SIG-M5 treated with dmso at 0.1 percent for 504 hours (cell line): ENCODE measurements at regions not wholly inside any gene's neighbourhood (a gene's known extent, or its start where the extent isn't known, plus 50 kb on each side); places are given as distances from the start of the nearest gene placed in this dataset.
A peak's percentile ranks its signal among the peaks of the same experiment; 100 is the strongest.
"Not testable (repeated sequence)": the region's sequence is repeated elsewhere in the genome, so short reads cannot be mapped to it uniquely, and the experiment has no call there.

ENCODE experiments used
- DNase-seq: peaks from one replicate; lab custom pipeline; 2025; ENCODE audit not compliant: unreplicated experiment; lab: John Stamatoyannopoulos, UW

DNA sequence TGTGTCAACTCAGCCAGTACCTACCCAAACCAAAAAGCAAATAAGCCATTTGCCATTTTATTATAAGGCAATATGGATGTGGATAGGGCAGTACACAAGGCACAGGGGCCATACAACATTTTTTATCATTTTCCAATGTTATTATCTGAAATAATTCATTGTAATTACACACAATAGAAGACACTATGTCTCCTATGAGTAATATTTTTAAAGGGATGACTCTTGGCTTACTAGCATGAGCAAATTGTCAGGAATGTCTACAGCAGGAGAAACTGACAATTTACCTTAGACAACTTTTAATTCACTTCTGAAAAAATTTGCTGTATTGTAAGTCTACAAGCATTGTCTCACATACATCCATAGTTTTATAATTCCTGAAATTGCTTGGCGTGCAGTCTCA is 1193.9 kb upstream of the CELF4 start:
- DNase-seq, result no peak

DNA sequence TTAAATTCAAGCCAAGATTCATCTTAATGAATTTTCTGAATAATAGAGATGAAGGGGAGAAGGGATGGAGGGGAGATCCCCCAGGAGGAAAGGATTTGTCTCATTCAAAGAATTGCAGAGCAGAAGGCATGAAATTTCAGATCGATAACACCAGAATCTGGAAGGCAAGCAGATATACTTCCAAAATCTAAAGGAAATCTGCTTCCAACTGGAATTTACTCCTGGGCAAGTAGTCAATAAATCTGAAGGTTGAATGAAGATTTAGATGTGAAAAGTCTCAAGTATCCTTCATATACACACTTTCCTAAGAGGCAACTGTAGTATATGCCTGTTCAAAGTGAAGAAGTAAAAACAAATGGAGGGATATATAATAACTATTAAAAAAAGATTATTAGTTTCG is 1190.8 kb upstream of the CELF4 start:
- no peak for DNase-seq

DNA sequence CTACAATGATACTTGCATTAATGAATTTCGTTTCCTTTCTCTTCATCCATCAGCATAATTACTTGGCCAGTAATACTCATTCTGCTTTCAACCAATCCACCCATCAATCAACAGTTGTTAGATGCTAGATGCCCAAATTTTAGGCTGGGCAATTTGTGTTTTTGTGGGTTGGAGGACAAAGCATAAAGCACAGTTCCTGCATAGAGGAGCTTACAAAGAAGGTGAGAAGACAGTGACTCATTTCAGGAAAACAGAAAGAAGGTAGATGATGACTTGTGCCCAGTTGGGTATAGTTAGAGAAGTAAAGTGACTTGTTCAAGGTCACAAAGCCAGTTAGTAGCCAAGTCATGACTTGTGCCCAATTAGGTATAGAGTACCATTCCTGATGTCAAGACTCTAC is 1186.8 kb upstream of the CELF4 start:
- no peak for DNase-seq

DNA sequence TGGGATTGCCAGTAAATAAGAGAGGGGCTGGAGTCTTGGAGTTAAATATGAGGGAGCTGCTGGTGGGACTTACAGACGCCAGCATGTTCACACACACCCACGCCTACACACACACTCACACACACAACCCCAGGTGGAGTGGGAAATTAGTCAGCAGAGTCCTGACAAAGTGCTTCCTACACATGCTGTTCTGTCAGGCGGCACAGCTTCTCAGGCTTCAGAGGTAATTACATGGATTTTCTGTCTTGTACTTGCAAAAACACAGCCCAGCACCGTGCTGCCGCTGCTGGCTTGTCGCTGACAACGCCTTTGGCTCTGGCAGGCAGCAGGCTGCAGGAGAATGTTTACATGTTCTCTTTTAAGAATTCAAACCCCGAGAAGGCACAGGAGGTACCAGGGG is 1186.3 kb upstream of the CELF4 start:
- DNase-seq, result no peak

DNA sequence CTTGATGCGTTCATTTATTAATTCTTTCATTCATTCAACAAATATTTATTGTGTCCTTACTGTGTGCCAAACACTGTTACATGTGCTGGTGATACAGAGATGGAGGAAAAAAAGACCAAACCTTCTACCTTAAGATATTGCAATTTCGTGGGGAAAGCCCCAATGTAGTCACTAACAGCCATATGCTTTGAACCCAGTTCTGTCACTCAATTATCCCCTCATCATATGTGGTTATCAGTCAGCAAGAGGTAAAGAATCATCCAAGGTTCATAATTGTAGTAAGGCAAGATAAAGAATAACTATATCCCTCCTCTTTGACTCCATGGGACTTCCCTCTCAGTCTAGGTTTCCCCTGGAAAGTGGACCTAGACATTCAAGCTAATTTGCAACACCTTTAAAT is 1185.6 kb upstream of the CELF4 start:
- DNase-seq, result no peak

DNA sequence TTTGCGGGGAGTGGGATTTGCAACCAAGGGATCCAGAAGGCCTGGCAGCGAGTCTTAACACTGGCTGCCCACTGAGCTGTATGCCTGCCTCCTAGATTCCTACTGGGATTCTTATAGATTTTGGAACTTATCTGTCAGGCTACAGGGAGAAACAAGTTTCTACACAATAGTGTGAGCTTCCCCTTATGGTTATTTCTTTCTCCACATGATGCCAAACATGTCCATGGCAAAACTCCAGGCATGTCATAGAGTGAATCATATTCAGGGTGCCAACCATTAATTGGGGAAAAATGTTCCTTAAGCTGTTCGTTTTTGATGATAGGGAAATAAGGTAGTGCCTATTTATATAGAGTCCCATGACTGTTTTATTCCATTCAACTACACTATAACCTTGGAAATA is 1185.2 kb upstream of the CELF4 start:
- no peak for DNase-seq

DNA sequence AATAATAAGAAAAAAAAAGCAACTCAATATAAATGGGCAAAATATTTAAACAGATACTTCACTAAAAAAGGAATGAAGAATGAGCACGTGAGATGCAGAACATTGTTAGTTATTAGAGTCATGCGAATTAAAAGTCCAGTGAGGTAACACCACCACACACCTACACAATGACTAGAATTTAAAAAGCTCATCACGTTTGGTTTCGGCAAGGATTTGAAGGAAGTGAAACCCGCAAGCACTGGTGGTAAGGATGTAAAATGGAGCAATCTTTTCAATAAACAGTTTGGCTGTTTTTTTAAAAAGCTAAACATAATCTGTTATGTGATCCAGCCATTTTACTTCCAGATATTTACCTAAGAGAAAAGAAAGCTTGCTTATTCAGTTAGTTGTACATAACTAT is 1181.6 kb upstream of the CELF4 start:
- peak; percentile 27 for DNase-seq

DNA sequence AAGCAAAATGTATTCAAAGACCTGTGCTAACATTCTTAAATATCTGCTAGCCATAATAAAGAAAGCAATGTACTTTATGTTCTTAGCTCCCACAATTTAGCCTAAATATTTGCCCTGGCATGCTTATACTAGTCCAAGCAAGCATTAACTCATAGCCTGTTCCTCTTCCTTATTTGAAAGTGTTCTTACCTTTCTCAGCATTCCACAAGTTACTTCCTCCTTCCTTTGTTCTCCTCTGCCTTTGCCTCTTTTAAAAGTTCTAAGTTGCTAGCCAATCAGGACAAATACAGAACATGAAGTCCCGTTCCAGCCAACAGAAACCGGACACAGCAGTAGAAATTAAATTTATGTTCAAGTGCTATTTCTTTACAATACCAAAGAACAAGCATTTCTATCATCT is 1154.6 kb upstream of the CELF4 start:
- DNase-seq, result not testable (repeated sequence)

DNA sequence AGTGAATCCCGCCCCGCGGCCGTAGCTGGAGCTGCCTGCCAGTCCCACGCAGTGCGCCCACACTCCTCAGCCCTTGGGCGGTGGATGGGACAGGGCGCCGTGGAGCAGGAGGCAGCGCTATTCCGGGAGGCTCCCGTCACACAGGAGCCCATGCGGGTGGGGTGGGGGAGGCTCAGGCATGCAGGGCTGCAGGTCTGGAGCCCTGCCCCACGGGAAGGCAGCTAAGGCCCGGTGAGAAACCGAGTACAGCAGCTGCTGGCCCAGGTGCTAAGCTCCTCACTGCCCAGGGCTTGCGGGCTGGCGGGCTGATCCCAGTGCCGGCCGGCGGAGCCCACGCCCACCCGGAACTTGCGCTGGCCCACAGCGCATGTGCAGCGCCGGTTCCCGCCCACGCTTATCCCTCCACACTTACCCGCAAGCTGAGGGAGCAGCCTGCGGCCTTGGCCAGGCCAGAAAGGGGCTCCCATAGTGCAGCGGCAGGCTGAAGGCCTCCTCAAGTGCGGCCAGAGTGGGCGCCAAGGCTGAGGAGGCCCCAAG is 1152.8 kb upstream of the CELF4 start:
- DNase-seq, result no peak

DNA sequence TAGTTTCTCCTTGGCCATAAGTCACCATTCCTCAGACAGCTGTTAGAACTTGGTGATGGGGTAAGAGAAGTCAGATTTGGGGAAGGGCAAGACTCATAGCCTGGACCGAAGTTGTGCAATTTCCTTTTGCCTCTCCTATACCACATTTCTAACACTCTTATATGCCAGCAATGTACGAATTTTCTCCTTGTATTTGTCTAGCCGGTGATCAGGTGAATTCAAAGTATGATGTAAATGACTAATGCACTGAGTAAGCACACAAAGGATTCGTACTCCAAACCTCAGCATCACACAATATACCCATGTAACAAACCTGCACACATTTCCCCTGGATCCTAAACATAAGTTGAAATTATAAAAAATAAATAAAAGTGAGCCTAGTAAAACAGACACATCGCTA is 1143.5 kb upstream of the CELF4 start:
- no peak for DNase-seq

DNA sequence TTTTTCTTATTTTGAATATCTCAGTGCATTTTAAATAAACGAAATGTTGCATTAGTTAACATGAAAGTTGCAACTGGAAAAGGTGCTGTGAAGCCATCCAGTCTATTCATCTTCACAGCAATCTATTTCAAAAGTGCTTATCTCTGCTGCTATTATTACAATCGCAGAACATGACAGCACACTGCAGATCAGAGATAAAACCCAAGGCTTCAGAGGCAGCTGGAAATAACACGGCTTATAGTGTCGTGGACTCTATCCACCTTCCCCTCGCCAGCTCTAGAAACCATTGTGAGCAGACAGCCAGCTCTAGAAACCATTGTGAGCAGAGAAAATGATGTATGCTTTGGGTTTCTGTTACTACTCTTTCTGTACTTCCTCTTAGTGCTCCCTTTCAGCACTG is 1140.8 kb upstream of the CELF4 start:
- DNase-seq, result no peak

DNA sequence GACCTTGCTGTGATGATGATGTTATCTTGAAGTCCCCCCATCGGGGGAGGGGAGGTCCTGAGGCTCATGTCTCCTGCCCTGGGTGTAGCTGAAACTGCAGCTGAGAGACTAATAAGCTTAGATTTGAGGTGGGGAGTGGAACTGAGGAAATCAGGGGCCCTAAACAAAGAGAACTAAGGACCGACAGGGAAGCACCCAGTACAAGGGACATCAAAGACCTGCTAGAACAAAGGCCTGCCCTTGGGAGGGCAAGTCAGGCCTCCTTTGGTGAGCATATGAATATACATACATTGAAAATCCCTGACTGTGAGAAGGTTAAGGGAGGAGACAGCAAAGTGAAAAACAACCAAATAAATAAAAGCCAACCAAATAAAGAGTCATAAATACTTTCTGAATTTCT is 1132.5 kb upstream of the CELF4 start:
- DNase-seq, result no peak

DNA sequence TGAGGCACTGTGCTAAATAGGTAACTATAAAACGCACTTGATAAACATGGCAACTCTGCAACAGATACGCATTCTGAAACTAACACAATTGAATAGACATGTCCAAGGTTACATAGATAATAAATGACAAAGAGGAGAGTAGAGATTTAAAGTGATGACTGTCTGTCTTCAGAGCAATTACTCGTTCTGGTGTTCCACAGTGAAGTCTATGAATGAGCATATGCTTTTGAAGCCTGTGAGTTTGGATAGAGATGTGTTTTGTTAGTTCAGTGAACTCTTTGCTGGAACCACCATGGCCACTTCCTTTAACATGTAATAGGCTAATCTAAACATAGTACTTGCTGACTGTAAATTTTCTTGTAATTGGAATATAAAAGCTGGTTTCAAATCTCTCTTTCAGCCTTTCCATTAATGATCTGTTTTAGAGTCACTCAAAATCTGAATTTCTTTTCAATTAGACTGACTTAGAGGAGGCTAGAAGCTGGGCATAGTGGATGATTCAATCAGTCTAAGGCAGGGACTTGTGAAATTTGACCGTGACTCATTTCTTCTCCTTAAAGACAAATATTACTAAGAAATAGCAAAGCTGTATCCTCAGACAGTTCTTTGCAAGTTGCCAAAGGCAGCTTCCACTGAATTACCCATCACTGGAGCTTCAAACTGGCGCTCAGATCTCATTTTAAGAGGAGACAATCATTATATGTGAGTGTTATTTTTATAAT is 1130.1 kb upstream of the CELF4 start:
- no peak for DNase-seq

DNA sequence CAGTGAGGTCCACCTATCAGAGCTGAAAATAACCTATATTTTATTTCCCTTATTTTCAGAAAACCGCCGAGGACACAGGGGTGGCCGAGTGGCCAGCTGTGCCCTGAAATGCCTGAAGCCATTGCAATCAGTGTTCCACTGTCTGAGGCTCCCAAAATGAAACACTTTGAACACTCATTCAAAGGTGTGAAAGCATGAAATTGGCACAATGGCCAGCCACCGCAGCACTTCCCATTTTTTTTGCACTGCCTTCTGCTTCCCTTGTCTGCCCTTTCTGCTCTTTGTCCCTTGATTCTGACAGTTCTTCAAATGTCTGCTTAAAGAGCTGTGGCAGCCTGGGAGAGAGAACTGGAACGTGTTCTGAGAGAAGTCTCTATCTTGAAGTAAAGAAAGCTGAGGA is 1127.5 kb upstream of the CELF4 start:
- no peak for DNase-seq

DNA sequence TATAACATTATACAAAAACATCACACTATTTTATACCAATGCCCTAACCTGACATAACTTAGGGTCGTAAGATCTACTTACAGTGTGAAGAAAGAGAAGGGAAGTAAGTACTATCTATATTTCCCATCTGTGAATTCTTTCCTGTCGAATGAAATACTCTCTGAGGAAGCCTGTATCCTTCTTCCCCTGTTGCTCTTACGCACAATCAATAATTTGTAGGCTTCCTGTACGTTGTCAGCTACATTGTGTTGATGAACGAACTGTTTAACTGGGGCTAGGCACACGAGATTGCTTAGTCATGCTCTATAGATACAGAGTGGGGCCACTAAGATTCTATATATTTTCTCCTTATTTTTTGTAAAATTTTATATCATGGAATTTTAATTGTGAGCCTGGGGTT is 1125.0 kb upstream of the CELF4 start:
- DNase-seq, result no peak

DNA sequence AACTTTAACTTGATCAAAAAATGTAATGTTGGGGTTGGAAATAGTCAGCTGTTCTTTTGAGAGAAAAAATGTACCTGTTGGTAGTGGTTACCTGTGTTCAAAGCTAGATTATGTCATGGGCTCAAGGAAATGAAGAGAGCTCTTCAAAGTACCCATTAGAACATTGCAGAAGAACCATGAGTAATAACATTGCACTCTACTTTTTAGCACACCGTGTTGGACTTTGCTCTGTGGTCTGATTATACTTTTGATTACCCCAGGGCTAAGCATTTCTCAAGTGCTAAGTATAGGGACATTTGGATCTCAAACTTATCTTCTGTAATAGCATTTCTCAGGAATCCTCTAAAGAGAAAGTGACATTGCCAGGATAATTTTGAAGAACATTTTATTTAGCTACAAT is 1122.8 kb upstream of the CELF4 start:
- DNase-seq, result no peak

DNA sequence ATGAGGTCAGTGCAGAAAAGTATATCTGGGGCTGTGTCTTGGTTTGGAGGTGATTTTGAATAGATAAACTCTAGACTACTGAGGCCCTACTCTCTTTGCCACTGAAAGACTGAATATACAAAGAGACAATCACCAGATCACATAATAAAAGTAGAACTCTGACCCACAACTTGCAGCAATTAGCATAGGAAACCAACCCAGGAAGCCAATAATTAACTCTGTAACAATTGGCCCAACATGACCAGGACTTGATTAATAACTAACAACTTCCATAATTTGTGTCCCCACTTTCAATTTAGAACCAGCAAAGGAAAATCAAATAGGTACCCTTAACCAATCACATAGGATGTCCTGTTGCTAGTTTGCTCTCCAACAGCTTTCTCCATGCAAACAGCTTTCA is 1104.9 kb upstream of the CELF4 start:
- no peak for DNase-seq

DNA sequence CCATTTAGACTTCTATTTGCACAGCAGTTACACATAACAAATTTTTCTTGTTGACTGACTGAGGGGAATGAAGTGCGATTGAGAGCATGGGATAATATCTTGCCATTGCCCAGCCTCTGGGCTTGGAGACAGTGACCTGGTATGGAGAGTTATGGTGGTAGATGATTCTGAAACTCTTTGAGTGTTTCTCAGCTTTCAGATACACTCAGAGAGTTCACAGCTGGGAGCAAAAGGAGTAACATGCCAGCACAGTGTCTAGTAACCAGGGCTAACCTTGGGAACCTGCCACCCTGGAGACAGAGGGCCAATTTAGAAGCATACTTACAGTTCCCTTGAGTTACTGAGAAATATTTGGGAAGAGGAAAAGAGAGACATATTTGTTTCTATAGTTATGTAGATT is 1099.3 kb upstream of the CELF4 start:
- DNase-seq, result no peak

DNA sequence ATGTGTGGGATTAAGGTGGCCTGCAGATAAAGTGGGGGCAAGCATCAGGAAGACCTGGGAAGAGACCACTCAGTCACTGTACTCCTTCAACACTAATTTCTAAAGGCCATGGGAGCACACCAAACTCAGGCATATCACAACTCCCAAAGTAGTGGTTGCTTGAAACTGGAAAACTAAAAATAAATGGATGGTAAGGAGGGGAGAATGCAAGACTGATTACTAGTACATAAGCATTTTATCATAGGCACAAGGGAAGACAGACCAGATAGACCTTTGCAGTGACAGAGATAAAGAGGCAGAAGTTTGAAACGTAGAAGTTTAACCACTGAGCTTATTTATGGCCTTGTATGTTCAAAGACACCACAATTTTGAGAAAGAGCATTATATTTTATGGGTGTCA is 1098.1 kb upstream of the CELF4 start:
- no peak for DNase-seq

DNA sequence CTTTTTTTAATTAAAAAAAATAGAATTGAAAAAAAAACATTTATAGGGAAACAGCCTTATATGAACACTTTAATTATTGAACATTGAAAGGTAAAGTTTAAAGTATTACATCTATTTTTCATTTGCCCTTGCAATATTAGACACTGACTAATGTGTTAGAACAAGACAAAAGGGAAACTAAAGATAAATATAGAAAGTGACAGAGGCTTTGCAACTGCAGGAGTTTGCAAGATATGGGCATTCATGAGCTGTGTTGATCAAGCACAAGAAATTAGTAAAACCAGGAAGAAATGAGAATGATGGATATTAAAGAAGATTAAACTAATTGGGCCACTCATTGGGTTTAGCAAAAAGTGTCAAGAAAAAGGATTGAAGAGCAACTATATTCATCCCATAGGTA is 1097.7 kb upstream of the CELF4 start:
- no peak for DNase-seq

DNA sequence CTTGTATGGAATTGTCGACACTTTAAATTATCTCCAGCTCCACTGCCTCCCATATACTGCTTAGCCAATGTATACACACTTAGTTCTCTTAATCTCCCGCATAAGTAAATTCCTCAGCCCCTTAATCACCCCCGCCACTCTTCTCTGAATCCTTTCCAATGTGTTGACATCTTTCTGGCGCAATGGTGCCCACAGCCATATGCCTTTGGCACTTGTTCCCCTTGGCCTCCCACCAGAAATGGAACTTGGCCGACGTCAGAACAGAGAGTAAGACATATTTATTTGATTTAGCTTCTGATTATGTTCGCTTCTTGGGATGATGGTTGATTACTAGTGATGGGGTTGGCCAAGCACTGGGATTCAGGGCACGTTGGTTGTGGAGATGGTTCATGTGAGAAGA is 1089.3 kb upstream of the CELF4 start:
- no peak for DNase-seq

DNA sequence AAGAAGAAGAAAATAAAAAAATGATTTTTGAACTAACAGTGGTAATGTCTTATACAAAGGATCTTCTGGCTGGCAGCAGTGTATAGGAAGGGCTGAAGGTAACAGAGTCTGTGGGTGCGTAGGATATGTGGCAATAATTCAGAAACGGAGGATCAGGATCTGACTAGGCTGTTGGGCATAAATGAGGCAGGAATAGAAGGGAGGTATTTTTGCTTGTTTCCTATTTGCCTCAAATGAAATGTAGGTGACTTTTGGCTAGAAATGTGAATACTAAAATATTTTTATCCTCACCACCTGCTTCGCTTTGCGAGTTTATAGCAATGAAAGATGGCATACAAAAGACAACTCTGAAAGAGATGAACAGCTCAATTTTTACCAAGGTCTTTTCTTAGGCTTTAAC is 1086.1 kb upstream of the CELF4 start:
- DNase-seq, result no peak

DNA sequence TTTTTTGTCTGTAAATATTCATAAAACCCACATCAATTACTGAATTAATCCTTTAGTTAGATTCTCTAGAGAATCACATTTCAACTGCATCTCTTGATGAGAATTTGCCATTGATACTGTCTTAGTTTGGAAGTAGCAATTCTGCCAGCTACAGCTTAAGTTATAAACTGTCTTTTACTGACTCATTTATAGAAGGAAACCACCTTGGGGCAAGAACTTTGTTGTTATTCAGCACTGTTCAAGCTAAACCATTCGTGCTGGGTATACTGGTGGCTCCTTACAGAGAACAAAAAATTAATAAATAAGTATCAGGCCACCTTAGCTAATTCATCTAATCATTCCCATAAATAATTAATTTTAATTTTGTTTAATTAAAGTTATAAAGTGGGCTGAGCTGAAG is 1082.6 kb upstream of the CELF4 start:
- no peak for DNase-seq
